GM23338 (cell line): ENCODE measurements at regions not wholly inside any gene's neighbourhood (a gene's known extent, or its start where the extent isn't known, plus 50 kb on each side); places are given as distances from the start of the nearest gene placed in this dataset.

Experiments
- ATAC-seq: fragments of 200-7000 bp; cut with Tn5 transposase; 3 replicates; pipeline ENCODE4 v1.9.1; 2020
- DNase-seq: peaks from one replicate; pipeline ENCODE4 v3.0.0-alpha.2; 2015; ENCODE audit warnings: low spot score
- H2AFZ ChIP-seq: fragments of 200-600 bp; sonication (generic); 2 replicates; pipeline ENCODE4 v1.8.0; 2016; ENCODE audit warnings: antibody characterized with exemption, mild to moderate bottlenecking, moderate library complexity
- H3F3A ChIP-seq: fragments of 200-600 bp; sonication (generic); replicated peaks from 2 replicates; pipeline ENCODE4 v1.8.0; 2017; ENCODE audit warnings: antibody characterized with exemption, mixed run types, low read depth
- H3K27ac ChIP-seq: fragments of 200-600 bp; sonication (generic); 2 replicates; pipeline ENCODE4 v1.6.1; 2016; ENCODE audit warnings: low read depth
- H3K27me3 ChIP-seq: fragments of 200-600 bp; sonication (generic); 2 replicates; pipeline ENCODE4 v1.8.0; 2016; ENCODE audit warnings: mild to moderate bottlenecking, mixed run types, moderate library complexity; ENCODE audit not compliant: insufficient read depth
- H3K36me3 ChIP-seq: fragments of 200-600 bp; sonication (generic); 2 replicates; pipeline ENCODE4 v1.8.0; 2016; ENCODE audit warnings: mild to moderate bottlenecking; ENCODE audit not compliant: insufficient read depth
- H3K4me1 ChIP-seq: fragments of 200-600 bp; sonication (generic); 2 replicates; pipeline ENCODE4 v1.8.0; 2016; ENCODE audit warnings: mild to moderate bottlenecking, moderate library complexity; ENCODE audit not compliant: insufficient read depth
- H3K4me2 ChIP-seq: fragments of 200-600 bp; sonication (generic); 2 replicates; pipeline ENCODE4 v1.7.1; 2017; ENCODE audit warnings: mixed run types
- H3K4me3 ChIP-seq: fragments of 200-600 bp; sonication (generic); 2 replicates; pipeline ENCODE4 v1.6.1; 2016; ENCODE audit warnings: mixed run types
- H3K79me2 ChIP-seq: fragments of 200-600 bp; sonication (generic); replicated peaks from 2 replicates; pipeline ENCODE4 v1.8.0; 2017; ENCODE audit warnings: mild to moderate bottlenecking; ENCODE audit not compliant: insufficient read depth
- H3K9me2 ChIP-seq: fragments of 200-600 bp; sonication (generic); 2 replicates; pipeline ENCODE4 v1.8.0; 2017; ENCODE audit not compliant: insufficient read depth
- H4K20me1 ChIP-seq: fragments of 200-600 bp; sonication (generic); replicated peaks from 2 replicates; pipeline ENCODE4 v1.8.0; 2017; ENCODE audit warnings: mild to moderate bottlenecking; ENCODE audit not compliant: insufficient read depth
- H3K27ac Mint-ChIP-seq: 2 replicates; pipeline ENCODE4 v1.8.0; 2020; ENCODE audit warnings: inconsistent platforms, mild to moderate bottlenecking, moderate library complexity, mixed read lengths
- H3K27me3 Mint-ChIP-seq: 3 replicates; pipeline ENCODE4 v1.8.0; 2022; ENCODE audit warnings: low read depth, mild to moderate bottlenecking, moderate library complexity, mixed read lengths, inconsistent platforms; ENCODE audit not compliant: insufficient read depth, poor library complexity
- H3K36me3 Mint-ChIP-seq: 3 replicates; pipeline ENCODE4 v1.8.0; 2021; ENCODE audit warnings: low read depth, mild to moderate bottlenecking, inconsistent platforms, moderate library complexity, mixed read lengths
- H3K4me1 Mint-ChIP-seq: 3 replicates; pipeline ENCODE4 v1.8.0; 2020; ENCODE audit warnings: mild to moderate bottlenecking, inconsistent platforms, mixed read lengths
- H3K4me3 Mint-ChIP-seq: 3 replicates; pipeline ENCODE4 v1.8.0; 2021; ENCODE audit warnings: moderate library complexity, mild to moderate bottlenecking, inconsistent platforms, mixed read lengths
- H3K9me3 Mint-ChIP-seq: 3 replicates; pipeline ENCODE4 v1.8.0; 2020; ENCODE audit warnings: moderate library complexity, mild to moderate bottlenecking, inconsistent platforms, mixed read lengths
- TF ChIP-seq, protein P1 (sequence below), 2 experiments: fragments of 200-600 bp in 1 of 2; sonication (generic) in 1 of 2; conservative IDR thresholded peaks; 2 replicates each; pipeline versions ENCODE4 v1.5.1 to v1.6.1; 2016 to 2017; ENCODE audit warnings: antibody characterized with exemption in 2 of 2, low read depth in 2 of 2, mild to moderate bottlenecking in 2 of 2, moderate library complexity in 1 of 2
- TF ChIP-seq, protein P2 (sequence below): fragments of 250-450 bp; sonication (Bioruptor Pico); IDR thresholded peaks from 2 replicates; pipeline ENCODE4 v1.5.0; 2020; ENCODE audit warnings: mild to moderate bottlenecking, moderate library complexity

DNA sequence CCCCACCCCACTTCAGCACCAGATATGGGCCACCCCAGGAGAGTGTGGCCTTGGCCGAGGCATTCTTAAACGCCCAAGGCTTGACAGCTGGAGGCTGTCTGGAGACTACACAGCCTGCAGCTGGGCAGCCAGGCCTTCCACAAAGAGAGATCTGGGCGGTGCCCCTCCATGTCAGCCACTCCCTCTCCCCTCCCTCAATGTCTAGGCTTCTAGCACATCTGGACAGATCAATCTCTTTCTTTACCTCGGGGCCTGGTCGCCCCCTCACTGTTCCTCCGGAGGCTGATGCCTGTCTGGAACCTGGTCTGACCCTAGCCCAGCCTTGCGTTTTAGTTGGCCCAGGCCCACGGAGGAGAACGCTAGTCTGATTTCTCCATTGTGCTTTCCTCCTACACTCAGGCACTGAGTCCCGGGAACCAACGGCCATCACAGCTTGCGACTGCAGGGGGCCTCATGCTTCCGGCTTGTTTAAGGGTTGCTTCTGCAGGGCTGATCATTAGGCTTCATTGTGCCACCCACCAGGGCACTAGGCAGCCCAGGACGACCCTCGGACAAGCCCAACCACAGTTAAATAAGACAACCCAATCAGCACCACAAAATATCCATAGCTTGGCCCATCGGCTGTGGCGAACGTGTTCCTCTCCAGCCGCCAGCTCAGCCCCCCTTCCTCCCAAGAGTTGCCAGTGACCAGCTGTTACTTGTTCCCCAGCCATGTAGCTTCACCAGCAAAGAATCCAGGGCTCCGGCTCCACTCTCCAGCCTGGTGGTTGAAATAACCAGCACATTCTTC lies 200.6 kb downstream of the BCOR start:
- Mint-ChIP-seq H3K27ac (no peak overlapping the region; the same call in 1 of the 2 replicates), H3K9me3 (no peaks in the 10 kb centered on the region), H3K4me3 (no peak overlapping the region), H3K36me3 (no peaks in the 10 kb centered on the region), H3K27me3 (peaks cover 10% of the 10 kb centered on the region), H3K4me1 (peaks cover 41% of the 10 kb centered on the region; the same call in 2 of the 3 replicates)
- TF ChIP-seq, protein P1, sequence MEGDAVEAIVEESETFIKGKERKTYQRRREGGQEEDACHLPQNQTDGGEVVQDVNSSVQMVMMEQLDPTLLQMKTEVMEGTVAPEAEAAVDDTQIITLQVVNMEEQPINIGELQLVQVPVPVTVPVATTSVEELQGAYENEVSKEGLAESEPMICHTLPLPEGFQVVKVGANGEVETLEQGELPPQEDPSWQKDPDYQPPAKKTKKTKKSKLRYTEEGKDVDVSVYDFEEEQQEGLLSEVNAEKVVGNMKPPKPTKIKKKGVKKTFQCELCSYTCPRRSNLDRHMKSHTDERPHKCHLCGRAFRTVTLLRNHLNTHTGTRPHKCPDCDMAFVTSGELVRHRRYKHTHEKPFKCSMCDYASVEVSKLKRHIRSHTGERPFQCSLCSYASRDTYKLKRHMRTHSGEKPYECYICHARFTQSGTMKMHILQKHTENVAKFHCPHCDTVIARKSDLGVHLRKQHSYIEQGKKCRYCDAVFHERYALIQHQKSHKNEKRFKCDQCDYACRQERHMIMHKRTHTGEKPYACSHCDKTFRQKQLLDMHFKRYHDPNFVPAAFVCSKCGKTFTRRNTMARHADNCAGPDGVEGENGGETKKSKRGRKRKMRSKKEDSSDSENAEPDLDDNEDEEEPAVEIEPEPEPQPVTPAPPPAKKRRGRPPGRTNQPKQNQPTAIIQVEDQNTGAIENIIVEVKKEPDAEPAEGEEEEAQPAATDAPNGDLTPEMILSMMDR (conservative IDR thresholded peaks at IDR 0.05; ENCODE audit: low read depth in 2 of 2), result 0 out of 4 replicates have a peak, but pooled peaks of 1 of the 2 experiments have one; percentile 5
- TF ChIP-seq, protein P2, sequence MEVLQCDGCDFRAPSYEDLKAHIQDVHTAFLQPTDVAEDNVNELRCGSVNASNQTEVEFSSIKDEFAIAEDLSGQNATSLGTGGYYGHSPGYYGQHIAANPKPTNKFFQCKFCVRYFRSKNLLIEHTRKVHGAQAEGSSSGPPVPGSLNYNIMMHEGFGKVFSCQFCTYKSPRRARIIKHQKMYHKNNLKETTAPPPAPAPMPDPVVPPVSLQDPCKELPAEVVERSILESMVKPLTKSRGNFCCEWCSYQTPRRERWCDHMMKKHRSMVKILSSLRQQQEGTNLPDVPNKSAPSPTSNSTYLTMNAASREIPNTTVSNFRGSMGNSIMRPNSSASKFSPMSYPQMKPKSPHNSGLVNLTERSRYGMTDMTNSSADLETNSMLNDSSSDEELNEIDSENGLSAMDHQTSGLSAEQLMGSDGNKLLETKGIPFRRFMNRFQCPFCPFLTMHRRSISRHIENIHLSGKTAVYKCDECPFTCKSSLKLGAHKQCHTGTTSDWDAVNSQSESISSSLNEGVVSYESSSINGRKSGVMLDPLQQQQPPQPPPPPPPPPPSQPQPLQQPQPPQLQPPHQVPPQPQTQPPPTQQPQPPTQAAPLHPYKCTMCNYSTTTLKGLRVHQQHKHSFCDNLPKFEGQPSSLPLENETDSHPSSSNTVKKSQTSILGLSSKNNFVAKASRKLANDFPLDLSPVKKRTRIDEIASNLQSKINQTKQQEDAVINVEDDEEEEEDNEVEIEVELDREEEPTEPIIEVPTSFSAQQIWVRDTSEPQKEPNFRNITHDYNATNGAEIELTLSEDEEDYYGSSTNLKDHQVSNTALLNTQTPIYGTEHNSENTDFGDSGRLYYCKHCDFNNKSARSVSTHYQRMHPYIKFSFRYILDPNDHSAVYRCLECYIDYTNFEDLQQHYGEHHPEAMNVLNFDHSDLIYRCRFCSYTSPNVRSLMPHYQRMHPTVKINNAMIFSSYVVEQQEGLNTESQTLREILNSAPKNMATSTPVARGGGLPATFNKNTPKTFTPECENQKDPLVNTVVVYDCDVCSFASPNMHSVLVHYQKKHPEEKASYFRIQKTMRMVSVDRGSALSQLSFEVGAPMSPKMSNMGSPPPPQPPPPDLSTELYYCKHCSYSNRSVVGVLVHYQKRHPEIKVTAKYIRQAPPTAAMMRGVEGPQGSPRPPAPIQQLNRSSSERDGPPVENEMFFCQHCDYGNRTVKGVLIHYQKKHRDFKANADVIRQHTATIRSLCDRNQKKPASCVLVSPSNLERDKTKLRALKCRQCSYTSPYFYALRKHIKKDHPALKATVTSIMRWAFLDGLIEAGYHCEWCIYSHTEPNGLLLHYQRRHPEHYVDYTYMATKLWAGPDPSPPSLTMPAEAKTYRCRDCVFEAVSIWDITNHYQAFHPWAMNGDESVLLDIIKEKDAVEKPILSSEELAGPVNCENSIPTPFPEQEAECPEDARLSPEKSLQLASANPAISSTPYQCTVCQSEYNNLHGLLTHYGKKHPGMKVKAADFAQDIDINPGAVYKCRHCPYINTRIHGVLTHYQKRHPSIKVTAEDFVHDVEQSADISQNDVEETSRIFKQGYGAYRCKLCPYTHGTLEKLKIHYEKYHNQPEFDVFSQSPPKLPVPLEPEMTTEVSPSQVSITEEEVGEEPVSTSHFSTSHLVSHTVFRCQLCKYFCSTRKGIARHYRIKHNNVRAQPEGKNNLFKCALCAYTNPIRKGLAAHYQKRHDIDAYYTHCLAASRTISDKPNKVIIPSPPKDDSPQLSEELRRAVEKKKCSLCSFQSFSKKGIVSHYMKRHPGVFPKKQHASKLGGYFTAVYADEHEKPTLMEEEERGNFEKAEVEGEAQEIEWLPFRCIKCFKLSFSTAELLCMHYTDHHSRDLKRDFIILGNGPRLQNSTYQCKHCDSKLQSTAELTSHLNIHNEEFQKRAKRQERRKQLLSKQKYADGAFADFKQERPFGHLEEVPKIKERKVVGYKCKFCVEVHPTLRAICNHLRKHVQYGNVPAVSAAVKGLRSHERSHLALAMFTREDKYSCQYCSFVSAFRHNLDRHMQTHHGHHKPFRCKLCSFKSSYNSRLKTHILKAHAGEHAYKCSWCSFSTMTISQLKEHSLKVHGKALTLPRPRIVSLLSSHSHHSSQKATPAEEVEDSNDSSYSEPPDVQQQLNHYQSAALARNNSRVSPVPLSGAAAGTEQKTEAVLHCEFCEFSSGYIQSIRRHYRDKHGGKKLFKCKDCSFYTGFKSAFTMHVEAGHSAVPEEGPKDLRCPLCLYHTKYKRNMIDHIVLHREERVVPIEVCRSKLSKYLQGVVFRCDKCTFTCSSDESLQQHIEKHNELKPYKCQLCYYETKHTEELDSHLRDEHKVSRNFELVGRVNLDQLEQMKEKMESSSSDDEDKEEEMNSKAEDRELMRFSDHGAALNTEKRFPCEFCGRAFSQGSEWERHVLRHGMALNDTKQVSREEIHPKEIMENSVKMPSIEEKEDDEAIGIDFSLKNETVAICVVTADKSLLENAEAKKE (CRISPR knock-in tag), result no peak
- Histone ChIP-seq H3K4me3 (no peak overlapping the region), H3K79me2 (no peaks in the 10 kb centered on the region), H3K36me3 (no peaks in the 10 kb centered on the region), H3K9me2 (no peaks in the 10 kb centered on the region), H3K27ac (no peak overlapping the region), H3K4me2 (no peak overlapping the region), H3K27me3 (no peaks in the 10 kb centered on the region), H3K4me1 (no peaks in the 10 kb centered on the region), H2AFZ (peak overlapping the region; percentile 66; the same call in 1 of the 2 replicates), H3F3A (no peaks in the 10 kb centered on the region), H4K20me1 (no peaks in the 10 kb centered on the region)
- ATAC-seq, result peak; percentile 82
- DNase-seq, result peak; percentile 65
